Astrocyte of the cerebellum (primary cell): ENCODE measurements at regions not wholly inside any gene's neighbourhood (a gene's known extent, or its start where the extent isn't known, plus 50 kb on each side); places are given as distances from the start of the nearest gene placed in this dataset.

Experiments used
- DNase-seq: peaks from one replicate; pipeline ENCODE4 v3.0.0-alpha.2; 2011; ENCODE audit warnings: low read depth
- H3K4me3 ChIP-seq: 2 replicates; pipeline ENCODE4 v1.5.1; 2011; ENCODE audit warnings: mild to moderate bottlenecking, low read depth, low read length, moderate library complexity
- in situ Hi-C: cut with HindIII; loops from 2 replicates; pipeline ENCODE4 v1.10.0; 2017; ENCODE audit warnings: low sequenced_read_pairs
- TF ChIP-seq, protein P1 (sequence below): IDR thresholded peaks from 2 replicates; pipeline ENCODE4 v1.5.1; 2012; ENCODE audit warnings: low read length, low read depth, moderate library complexity, mild to moderate bottlenecking; ENCODE audit errors: missing control alignments

DNA sequence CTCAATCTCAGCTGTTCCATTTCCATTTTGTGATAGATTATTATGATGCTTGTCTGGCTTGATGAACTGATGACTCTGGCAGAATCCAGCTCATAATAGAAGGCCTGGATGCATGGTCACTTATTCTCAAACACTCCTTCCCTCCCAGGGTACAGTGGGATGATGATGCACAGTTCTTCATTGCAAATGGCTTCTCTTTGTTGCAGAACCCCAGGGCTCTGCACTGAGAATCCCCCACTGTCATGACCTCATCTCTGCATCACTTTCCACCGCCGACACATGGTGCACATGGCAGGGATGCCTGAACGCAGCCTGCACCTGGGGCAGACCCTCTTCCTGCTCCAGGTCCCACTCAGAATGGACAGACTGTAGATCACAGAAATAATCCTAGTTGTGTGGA is 515.6 kb upstream of the NR2F2 start:
- no peak for DNase-seq
- TF ChIP-seq, protein P1, sequence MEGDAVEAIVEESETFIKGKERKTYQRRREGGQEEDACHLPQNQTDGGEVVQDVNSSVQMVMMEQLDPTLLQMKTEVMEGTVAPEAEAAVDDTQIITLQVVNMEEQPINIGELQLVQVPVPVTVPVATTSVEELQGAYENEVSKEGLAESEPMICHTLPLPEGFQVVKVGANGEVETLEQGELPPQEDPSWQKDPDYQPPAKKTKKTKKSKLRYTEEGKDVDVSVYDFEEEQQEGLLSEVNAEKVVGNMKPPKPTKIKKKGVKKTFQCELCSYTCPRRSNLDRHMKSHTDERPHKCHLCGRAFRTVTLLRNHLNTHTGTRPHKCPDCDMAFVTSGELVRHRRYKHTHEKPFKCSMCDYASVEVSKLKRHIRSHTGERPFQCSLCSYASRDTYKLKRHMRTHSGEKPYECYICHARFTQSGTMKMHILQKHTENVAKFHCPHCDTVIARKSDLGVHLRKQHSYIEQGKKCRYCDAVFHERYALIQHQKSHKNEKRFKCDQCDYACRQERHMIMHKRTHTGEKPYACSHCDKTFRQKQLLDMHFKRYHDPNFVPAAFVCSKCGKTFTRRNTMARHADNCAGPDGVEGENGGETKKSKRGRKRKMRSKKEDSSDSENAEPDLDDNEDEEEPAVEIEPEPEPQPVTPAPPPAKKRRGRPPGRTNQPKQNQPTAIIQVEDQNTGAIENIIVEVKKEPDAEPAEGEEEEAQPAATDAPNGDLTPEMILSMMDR = no peak
- no peak overlapping the region for H3K4me3 ChIP-seq
- in situ Hi-C loops = no loop called here

DNA sequence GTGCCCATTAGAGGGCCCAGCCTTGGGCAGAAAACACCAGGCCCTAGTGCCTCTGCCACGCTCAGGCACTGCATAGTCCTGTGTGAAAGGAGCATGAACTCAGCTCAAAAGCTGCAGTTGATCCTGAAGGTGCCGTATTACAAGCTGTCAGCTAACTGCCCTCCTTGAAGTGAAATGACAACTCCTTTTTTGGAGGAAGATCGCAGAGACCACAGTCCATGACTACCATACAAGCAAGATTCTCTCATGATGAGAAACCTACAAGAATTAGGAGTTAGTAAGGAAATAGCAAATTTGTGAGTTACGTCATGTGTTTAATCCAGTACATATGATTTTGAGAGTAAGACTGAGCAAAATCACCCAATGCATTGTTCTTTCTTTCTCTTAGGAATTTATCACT is 513.9 kb upstream of the NR2F2 start:
- no peak overlapping the region for H3K4me3 ChIP-seq
- DNase-seq = no peak
- in situ Hi-C loops = no loop called here
- TF ChIP-seq, protein P1 = no peak

DNA sequence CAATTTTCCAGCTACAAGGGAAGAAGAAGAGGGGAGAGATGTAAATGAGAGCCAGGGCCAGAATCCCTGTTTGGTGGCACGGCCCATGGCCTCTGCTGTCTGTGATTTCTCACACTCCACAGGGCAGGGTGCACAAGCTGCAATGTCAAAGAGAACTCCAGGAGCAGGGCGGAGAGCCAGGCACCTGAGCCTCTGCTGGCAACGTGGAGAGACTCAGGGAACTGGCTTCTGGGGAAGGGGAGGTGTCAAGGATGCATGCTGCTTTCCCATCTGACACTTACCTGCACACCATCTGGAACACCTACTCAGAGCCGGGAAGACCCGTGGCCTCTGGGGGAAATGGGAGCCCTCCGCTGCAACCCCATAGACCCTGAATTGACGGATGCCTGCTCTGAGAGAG is 507.5 kb upstream of the NR2F2 start:
- TF ChIP-seq, protein P1 = no peak
- DNase-seq = no peak
- in situ Hi-C loops = no loop called here
- no peak overlapping the region for H3K4me3 ChIP-seq

DNA sequence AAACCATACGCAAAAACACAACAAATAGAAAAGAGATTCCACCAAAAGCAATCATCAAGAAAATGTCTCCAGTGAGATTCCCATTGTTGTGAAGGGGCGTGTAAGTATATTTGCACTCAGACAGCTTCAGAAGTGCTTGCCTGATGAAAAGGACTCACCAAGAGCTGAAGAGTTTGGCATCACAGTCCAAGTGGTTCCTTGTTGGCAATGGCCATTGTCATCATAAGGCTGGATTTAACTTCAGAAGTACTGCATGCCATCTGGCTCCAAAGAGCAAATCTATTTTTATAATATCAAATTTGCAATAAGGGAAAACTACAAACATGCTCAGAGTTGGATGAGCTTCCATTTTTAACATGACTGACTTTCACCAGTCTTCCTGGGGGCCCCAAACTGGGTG is 505.3 kb upstream of the NR2F2 start:
- DNase-seq = no peak
- H3K4me3 ChIP-seq = no peak overlapping the region
- in situ Hi-C loops = no loop called here
- TF ChIP-seq, protein P1 = no peak

DNA sequence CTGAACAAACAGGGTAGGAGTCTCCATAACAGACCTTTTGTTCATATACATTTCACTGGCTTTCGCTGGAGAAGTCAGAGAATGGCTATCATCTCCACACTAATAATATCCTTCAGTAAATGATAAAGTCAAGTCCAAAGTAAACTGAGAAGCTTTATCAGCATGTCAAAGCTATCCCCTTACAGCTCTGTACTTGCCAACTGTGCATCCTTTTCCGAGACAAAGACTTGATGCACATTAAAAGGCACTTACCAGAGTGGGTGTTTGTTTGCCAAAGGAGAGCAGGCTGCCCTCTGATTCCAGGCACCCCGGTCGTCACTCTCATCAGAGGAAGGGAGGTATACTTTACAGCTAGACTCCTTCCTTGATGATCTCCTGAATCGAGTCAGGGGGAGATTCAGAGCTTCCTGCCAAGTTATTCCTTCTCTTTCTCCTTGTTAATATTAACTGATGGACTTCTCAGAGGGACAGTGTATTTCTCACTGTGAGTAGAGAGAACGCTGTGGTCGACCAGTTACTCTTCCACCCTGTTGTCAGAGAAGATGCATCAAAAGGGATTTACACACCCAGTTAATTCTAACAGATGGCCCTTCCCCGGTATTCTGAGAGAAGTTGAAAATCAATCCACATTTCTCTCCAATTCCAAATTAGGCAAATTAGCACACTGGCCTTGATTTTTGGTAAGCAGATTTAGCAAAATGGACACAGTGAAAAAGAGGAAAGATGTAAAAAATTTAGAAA is 504.7 kb upstream of the NR2F2 start:
- TF ChIP-seq, protein P1 = no peak
- DNase-seq = no peak
- no peak overlapping the region for H3K4me3 ChIP-seq
- in situ Hi-C loops = no loop called here

DNA sequence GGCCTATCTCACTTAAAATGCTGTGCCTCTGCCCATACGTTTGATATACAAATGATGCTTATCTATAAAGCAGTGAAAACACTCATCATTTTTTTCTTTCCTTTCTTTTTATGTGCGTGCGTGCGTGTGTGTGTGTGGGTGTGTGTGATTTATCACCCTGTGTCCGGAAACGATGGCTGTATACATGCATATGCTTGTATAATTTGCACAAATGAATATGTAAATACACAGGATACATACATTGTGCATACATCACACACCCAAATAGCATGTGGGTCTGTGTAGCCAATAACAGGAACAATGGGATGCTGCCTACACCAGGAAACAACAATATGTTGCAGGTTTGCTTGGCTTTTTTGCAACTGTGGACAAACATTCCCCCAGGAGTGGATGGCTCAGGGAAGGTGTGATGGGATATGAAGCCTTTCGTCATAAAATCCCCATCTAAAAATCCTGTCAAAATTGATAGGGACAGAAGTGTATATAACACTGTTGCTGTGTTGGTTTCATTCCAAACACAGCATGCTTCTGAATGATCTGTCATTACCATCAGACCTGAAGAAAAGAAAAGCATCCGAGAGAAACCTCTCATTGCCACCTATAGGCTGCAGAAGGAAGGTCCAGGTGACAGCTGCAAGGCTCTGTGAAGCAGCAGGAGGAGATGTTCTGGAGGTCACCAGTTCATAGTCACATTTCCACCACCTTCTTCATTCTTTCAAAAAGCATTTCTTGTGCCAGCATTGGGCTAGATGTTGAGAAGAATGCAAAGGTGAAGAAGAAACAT is 503.9 kb upstream of the NR2F2 start:
- in situ Hi-C loops = no loop called here
- H3K4me3 ChIP-seq = no peak overlapping the region
- TF ChIP-seq, protein P1 = peak; percentile 34
- DNase-seq = no peak
